Superior temporal gyrus (tissue), 1 donor: ENCODE measurements at regions not wholly inside any gene's neighbourhood (a gene's known extent, or its start where the extent isn't known, plus 50 kb on each side); places are given as distances from the start of the nearest gene placed in this dataset.

Experiments
- DNase-seq: peaks from one replicate; pipeline ENCODE4 v3.0.0-alpha.2; 2016; ENCODE audit errors: extremely low spot score

GRCh38 chr3:135740211-135740610 is 225.3 kb upstream of the PPP2R3A start:
- DNase-seq: no peak

GRCh38 chr3:135740751-135741150 is 224.8 kb upstream of the PPP2R3A start:
- DNase-seq: no peak

DNA sequence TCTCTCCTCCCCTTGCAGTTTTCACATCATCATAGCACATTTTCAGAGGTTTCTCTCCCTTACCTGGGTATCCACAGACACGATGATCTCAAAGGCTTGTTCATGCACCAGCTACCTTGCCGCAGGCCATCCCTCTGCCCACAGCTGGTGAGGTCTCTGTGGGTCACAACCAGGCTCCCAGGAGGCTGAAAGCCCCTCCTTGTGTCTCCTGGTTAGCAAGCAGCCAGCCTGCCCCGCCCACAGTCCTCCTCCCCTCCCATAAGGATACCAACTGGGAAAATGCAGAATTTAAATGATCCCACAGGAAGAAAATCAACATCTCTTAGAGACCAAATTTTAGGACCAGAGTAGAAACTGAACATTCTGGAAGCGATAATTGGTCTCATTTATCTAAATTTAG is 213.5 kb upstream of the PPP2R3A start:
- DNase-seq: no peak

- no peak for DNase-seq
Measured at GRCh38 chr3:135752851-135753250, 212.7 kb upstream of the PPP2R3A start.

- DNase-seq: no peak
Measured at GRCh38 chr3:135753506-135753905, 212.0 kb upstream of the PPP2R3A start.

DNA sequence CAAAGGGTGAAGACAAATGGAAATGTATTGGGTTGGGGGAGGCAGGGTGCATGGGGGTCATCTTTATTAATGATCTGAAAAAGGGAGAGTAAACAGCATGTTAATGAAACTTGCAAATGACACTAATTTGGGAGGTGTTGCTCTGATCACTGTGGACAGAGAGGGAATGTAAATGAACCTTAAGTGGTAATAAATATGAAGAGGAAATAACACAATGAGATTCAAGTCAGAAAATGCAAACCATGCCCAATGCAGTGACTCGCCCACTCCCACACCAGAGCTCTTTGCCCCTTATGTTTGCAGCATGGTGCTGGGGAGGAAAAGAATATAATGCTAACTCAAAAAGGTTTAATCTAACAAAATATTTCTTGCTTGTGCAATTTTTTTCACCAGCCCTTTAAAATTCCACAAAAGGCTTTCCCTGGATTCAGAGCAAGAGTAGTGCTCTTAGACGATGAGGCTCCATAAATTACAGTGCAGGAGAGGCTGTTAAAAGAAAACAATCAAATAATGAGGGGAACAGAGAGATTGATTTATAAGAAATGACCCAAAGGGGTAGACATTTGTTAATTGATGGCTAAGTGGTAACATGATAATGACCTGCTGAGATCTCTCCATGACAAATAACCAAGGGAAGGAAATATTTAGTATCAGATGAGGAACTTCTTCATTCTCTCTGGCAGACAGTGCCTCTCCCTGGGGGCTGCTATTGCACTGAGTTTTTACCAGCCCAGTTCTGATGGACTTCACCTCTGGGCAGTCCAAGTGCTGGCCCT is 210.0 kb upstream of the PPP2R3A start:
- no peak for DNase-seq

DNA sequence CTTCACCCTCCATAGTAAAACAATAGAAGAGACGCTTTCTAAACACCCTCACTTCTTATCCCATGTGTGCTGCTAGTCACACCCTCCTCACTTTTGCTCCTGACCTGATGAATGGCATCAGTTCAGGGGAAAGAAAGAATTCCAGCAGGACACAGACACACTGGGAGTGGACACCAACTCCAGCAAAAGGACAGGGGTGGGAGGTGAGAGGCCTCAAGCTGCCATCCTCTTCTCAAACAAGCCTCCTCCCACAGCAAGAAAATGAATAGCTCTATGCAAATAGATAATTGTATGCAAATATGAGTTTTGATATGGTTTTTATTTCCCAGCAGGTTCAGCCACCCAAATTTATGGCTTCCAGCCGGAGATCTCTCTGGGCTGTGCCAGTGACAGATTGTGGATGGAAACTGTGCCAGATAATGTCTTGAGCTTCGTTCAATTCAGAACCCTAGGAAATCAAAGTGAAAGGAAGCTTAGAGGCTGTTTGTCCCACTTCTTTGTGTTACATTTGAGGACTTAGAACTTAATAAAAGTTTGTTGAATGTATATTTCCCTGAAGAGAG is 209.3 kb upstream of the PPP2R3A start:
- peak; percentile 25 for DNase-seq

DNA sequence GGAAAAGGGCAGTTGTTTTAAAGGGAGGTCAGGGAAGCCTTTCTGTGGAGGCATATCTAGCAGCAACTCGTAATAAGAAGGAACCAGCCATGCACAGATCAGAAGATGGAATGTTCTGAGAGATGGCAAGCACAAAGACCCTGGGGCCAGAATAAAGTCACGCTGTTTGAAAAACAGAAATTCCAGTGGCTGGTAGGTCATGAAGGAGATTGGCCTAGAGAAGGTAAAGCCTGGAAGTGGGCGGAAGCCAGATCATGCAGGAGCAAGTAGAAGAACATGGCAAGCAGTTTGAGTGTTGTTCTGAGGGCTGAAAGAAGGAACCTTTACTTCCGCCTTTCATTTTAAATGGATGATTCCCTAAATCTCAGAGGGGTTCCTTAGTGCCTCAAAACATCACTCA is 208.1 kb upstream of the PPP2R3A start:
- no peak for DNase-seq

DNA sequence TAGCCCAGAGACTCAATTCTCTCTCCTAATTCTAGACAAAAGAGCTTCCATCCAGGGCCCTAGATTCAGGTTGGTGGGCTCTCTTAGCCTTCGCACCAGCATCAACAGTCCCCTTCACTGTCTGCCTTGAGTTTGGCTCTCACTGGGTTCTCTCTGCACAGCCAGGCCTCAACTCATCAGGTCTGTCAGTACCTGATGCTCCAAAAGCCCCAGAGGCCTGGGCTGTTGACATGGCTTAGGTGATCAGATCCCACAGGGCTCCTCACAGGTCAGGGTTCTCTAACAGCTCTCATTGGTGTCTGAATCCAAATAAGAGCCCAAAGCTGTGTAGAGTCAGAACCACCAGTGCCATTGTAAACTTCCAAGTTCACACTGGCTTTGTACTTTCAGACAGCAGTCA is 206.6 kb upstream of the PPP2R3A start:
- no peak for DNase-seq

- DNase-seq: no peak
Measured at GRCh38 chr3:135759651-135760050, 205.9 kb upstream of the PPP2R3A start.

GRCh38 chr3:135760581-135760980 is 204.9 kb upstream of the PPP2R3A start:
- DNase-seq: no peak

DNA sequence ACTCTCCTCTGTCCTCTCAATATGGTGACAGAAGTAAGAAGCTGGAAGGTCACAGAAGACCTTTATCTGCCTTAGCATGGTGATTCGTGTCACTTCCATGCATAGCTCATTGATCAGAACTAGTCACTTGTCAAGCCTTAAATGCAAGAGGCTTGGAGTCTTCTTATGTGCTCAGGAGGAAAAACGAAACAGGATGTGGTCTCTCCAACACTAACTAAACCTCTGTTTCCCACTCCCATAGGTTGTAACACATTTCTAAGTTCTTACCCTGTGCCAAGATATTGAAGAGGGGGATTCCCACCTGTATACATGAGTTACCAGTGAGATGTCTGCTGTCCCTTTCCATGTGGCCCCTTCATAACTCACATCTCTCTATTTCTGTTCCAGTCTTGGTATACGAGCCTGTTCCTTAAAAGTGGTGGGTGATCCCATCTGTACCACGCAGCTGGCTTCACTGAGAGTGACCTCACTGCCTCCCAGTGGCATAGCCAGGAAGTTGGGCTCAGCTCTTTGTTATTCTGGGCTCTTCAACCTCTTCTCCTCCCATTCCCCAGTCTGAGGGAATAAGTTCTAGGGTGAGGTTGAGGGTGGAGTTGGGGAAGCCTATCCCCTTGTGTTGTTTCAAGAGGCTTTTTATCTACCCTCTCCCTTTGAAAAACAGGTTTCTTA is 203.2 kb upstream of the PPP2R3A start:
- no peak for DNase-seq

GRCh38 chr3:135766115-135766514 is 199.4 kb upstream of the PPP2R3A start:
- DNase-seq: no peak

DNA sequence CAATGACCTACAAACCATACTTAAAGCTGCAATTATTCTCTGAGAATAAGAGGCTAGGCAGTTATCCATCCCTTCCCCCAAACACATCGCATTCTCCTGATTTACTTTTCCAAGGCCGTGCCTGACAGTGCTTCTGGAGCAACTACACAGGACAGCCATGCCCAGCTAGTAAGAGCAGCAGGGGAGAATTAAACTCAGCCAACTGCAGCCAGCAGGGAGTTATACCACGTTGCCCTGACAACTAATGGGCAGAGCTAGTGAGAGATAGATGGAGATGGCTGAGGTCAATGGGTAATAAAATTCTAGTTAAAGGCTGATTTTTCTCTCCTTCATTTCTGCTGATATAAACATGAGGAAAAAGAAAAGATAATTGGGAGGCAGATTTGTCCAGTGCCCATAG is 193.8 kb upstream of the PPP2R3A start:
- DNase-seq: no peak

DNA sequence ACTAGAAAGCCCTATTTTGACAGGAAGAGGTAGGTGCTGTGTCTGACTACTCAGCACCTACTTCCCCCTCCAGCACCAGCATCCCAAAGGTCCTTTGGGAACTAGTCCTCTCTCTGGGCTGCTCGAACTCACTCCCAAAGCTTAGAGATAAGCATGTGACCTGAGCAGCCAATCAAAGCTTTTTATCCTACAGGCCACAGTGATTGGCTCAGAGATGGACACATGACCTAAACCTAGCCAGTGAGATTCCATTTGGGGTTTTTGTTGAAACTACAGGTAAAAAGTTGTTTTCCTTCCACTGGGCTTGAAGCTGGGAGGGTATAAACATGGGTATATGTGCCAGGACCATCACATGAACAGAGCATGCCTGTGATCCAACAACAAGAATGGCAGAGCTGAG is 186.5 kb upstream of the PPP2R3A start:
- DNase-seq: no peak

DNA sequence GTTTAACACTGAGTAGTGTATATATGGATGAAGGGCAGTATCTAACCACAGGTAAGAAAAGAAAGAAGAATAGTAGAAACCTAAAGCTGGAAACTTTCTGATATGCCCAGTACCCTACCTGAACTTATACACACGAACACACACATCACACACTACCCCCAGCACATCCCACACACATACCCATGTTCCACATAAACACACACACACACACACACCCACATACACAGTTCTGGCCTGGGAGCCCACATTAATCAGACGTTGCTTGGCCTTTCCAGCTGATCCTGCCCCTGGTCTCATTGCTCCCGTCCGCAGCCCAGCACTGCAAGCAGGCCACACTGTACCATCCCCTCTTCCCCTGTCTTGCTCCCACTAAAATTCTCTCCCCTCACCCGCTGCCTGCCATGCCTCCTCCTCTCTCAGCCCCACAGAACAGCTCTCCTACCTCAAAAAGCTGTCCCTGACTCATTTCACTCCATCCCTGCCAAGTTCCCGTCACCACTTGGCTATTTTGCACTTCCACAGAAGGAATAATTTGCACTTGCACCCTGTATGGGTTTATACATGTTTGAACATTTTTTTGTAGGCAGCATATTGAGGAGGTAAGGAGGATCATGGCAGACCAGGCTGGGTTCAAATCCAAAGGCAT is 185.8 kb upstream of the PPP2R3A start:
- DNase-seq: peak; percentile 56

DNA sequence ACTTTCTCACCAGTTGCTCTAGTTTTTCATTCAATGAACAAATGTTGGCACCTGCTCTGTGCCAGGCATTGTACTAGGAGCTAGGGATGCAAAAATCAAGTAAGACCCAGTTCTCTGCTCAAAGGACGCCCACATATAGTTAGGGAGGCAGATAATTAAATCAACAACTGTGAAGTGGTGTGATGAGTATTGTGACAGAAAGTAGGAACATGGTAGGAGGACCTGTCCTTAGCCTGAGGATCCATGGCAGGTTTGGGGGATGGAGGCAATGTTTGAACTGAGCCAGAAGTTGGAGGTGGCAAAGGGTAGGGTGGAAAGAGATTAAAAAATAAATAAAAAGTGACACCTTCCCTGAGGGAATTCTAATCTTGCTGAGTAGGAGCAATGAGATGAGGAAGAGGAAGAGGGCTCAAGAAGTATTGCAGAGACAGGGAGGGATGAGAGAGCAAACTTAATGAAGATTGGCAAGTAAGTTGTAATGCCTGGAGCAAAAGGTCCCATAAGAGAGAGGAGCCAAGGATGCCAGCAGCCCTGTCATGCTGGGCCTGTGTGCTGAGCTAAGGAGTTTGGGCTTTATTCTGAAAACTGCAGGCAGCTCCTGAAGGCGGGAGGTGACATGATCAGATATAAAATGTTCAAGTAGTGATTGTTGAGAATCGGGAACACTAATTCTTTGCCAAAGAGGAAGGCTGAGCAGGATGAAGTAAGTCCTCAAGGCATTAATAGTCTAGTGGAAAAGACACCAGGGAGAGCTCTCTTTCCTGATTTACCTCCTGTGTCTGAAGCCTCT is 184.3 kb upstream of the PPP2R3A start:
- peak; percentile 53 for DNase-seq

- DNase-seq: no peak
Measured at GRCh38 chr3:135784557-135784956, 181.0 kb upstream of the PPP2R3A start.

GRCh38 chr3:135788146-135788545 is 177.4 kb upstream of the PPP2R3A start:
- DNase-seq: no peak

DNA sequence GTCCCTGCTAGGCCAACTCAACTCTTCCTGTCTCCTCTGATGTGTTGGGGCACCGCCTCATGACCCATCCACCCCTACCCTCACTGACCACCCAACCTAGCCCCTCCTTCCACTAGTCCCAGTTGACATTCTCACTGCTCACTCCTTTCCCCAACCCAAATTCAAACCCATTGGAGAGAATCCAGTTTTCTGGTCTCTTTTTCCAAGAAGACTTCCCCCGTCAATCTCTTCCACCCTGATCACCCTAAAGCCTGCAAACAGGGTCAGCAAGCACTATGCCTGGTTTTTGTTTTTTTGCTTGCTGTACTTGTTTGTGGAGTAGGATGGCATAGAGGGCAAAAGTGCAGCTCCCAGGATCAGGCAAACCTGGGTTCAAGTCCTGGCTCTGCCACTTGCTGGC is 176.6 kb upstream of the PPP2R3A start:
- no peak for DNase-seq

- no peak for DNase-seq
Measured at GRCh38 chr3:135792174-135792573, 173.4 kb upstream of the PPP2R3A start.
